Testis (tissue), 2 donors: ENCODE measurements at regions not wholly inside any gene's neighbourhood (a gene's known extent, or its start where the extent isn't known, plus 50 kb on each side); places are given as distances from the start of the nearest gene placed in this dataset.

Source experiments
- CTCF ChIP-seq, 3 experiments: fragments of 450-650 bp in 2 of 3; fragments of 200-600 bp in 1 of 3; sonication (generic) in 1 of 3; IDR thresholded peaks; one replicate each; pipeline ENCODE4 v1.5.1; 2016 to 2019; ENCODE audit warnings: antibody characterized with exemption in 3 of 3, mild to moderate bottlenecking in 2 of 3, moderate library complexity in 1 of 3
- POLR2A ChIP-seq: fragments of 450-650 bp; IDR thresholded peaks from one replicate; pipeline ENCODE4 v1.6.1; 2017; ENCODE audit warnings: antibody characterized with exemption, mild to moderate bottlenecking, moderate library complexity

GRCh38 chr6:113276601-113277000 lies 580.5 kb upstream of the MARCKS start:
- TF ChIP-seq CTCF (IDR thresholded peaks at IDR 0.05) = no peak
- no peak for TF ChIP-seq POLR2A
